HG02588 (cell line): ENCODE measurements at regions not wholly inside any gene's neighbourhood (a gene's known extent, or its start where the extent isn't known, plus 50 kb on each side); places are given as distances from the start of the nearest gene placed in this dataset.

Source experiments
- ATAC-seq: cut with Tn5 transposase; IDR thresholded peaks from one replicate; pipeline ENCODE4 v1.9.1; 2021; ENCODE audit warnings: mild to moderate bottlenecking, moderate library complexity; ENCODE audit not compliant: unreplicated experiment

DNA sequence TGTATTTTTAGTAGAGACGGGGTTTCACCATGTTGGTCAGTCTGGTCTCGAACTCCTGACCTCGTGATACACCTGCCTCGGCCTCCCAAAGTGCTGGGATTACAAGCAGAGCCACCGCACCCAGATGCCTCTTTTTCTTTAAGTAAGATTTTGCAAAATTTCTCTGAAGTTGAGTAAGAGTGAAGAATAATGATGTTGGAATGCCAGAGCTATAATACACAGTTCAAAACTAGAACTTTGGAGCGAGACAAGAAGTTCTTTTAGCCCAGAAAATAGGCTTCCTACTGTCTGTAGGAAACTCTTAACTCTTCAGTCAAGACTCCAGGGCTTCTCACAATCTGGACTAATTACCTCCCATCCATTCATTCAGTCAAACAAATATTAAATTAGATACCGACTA, 51.4 kb downstream of the MARCHF4 start:
- no peak for ATAC-seq

DNA sequence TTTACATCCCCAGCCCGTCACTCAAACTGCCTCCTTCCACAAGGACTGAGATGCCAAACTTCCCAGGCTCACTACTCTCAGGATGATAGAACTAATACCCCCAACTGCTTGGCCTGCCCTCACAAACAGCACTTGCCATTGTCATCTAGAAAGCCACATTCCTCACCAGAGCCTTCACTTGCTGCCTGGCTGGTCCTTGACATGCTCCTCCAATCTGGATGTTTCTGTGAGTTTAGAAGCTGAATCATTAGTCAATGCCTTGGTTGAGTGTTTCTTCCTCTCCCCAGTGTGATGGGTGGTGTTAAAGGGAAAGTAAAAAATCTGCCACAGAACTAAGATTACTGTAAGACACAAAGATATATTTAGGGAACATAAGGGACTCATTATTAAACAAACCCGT, 52.5 kb downstream of the MARCHF4 start:
- ATAC-seq = no peak

DNA sequence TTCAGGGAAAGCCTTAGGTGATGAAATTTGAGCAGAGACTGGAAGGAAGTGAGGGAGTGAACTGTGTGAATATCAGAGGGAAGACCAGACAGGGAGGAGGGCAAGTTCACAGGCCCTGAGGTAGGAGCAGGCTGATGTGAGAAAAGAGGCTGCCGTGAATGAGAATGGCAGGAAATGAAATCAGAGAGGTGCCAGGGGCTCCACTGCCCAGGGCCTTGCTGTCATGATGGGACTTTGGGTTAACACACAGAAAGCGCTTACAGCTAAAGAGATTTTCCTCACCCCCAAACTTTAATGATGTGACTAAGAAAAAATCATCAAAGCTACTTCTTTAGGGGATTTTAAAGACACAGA, 53.8 kb downstream of the MARCHF4 start:
- no peak for ATAC-seq

DNA sequence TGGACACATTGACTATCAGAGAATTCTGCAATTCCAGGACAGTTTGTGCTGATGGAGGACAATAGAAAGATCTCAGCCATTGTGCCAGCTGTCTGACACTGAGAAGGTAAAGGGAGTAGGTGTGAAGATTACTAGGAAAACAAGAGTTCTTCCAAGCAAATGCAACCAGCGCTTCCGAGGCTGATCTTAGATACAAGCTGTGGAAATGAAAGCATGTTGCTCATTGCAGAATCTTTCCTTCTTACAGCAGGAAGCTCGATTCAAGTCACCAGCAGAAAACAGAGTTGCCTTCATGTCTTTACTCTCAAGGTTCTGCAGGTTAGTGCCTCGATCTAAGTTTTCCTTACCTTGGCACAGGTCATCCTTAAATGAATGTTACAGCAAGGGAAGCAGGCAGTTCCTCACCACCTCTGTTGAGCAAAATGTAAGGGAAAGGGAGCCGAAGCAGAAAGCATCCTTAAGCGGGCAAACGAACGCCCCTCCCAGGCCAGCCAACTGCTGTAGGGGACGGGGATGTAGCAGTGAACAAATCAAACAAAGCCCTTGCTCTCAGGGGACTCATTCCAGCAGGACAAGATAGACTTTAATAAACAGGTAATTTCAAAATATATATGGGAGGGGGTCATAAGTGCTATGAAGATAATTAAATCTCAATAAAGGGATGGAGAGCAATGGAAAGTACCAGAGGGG, 54.3 kb downstream of the MARCHF4 start:
- no peak for ATAC-seq

DNA sequence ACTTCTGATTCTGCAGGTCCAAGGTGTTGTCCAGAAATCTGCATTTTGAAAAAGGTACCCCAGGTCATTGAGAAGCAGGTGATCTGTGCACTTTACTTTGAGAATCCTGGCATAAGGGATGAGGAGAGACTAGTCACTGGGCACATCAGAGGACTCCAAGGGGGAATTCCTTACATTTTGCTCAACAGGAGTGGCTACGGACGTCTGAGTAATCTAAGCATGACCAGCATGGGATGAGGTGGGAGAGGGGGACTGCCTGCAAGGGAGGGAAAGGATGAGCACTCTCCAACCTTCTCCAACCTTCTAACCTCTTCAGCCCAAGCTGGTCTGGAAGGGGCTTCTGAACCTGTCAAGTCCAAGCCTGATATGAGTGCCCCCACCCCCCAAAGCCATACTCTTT, 55.5 kb downstream of the MARCHF4 start:
- ATAC-seq = no peak

DNA sequence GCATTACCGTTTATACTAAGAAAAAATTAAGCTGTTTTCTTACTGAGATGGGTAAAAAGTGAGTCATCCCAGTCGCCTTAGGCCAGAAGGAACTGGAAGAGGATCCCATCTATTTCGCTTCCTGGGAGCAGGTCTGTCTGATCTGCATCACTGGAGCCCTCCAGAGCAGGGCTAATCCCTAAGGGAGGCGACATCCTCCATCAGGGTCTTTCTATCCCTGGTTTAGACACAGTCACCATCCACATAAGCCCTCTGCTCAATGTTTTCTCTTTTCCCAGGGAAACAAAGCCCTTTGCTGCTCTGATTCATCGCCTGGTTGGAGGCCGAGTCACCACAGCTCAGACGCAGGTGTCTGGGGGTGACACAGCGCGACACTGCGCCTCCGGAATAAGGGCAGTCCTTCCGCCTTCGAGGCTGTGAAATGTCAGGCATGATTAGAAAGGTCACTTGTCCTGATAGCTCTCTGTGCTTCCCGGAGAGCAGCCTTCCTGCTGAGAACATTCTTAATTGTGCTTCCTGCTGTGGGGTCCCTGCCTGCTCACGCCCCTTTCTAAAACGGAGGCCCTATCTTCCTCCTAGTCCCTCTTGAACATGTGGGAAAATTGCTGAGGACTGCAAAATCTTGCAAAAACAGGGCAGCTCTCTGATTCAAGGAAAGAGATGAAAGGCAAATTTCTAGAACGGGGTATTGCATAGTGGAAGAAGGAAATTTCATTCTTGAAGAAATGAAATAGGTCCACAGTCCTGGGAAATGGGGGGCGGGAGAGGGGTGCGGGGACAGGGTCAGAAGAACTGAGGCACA, 56.3 kb downstream of the MARCHF4 start:
- no peak for ATAC-seq

DNA sequence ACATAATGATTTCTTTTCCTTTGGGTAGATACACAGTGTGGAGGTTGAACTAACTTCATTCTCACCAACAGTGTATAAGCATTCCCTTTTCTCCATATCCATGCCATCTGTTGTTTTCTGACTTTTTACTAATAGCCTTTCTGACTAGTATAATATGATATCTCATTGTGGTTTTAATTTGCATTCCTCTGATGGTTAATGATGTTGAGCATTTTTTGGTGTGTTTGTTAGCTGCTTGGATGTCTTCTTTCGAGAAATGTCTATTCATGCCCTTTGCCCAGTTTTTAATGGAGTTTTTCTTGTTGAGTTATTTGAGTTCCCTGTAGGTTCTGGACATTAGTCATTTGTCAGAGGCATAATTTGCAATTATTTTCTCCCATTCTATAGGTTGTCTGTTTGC, 59.8 kb downstream of the MARCHF4 start:
- ATAC-seq = no peak

DNA sequence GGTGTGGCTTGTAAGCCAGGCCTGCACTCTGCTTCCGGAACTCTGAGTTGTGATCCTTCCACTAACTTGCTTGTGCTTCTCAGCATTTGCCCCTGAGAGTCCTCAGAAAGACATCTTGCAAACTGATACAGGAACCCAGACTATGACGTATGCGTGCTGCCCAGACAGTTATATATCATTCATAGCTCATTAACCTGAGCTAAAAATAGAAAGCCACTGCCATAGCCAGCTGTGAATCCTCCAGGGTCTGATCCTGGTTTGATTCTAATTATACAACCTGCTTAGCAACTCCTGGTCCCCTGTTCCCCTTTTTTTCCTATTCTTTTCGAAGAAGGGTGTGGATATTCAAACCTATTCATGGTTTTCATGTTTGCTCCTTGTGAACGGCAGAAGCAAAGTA, 63.7 kb downstream of the MARCHF4 start:
- no peak for ATAC-seq

DNA sequence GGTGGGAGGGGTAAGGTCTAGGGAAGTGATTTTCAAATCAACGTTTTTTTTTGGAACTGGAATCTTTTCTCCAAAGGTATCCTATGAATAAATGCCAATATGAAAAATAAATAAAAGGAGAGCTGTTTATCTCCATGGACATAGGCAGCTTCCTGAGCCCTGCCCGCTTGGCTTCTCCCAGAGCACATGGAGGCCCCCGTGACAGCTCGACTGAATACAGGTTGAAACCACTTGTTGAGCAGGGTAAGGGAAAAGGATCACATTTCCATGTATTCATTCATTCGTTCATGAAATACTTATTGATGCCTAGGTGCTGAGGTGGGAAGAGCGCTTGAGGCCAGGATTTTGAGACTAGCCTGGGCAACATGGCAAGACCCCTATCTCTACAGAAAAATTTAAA, 64.8 kb downstream of the MARCHF4 start:
- no peak for ATAC-seq

DNA sequence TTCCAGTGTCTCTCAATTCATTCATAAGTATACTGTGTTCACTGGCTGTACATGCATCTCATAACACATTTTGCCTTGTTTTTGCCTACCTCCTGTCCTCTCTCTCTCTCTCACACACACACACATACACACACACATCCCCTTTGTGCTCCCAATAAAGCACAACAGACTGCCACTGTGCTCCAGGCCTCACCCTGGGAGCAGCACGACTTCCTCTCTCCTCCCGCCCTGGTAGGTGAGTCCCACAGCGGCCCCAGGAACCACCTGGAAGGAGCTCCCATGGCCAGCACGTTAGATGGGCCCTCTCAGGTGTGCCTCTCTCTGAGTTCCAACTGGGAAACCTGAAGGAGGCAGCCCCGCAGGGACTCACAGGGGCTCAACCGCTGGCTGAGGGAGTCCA, 65.4 kb downstream of the MARCHF4 start:
- no peak for ATAC-seq

DNA sequence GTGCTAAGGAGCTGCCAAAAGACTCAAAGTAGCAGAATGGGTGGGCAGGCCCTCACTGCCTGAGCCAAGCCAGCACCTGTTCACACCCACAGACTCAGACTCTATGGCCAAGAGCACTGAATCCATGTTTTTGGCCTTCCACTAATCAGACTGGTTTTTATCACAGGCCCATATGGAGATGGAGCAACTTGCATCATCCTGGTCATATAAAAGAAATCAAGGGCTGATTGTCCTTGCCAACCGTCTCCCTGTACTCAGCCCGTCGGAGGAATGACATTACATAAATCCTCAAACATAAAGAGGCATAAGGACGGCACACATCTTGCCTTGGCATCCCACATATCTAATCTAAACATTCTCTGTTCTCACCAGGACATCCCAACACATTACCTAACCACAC, 66.7 kb downstream of the MARCHF4 start:
- ATAC-seq = no peak

DNA sequence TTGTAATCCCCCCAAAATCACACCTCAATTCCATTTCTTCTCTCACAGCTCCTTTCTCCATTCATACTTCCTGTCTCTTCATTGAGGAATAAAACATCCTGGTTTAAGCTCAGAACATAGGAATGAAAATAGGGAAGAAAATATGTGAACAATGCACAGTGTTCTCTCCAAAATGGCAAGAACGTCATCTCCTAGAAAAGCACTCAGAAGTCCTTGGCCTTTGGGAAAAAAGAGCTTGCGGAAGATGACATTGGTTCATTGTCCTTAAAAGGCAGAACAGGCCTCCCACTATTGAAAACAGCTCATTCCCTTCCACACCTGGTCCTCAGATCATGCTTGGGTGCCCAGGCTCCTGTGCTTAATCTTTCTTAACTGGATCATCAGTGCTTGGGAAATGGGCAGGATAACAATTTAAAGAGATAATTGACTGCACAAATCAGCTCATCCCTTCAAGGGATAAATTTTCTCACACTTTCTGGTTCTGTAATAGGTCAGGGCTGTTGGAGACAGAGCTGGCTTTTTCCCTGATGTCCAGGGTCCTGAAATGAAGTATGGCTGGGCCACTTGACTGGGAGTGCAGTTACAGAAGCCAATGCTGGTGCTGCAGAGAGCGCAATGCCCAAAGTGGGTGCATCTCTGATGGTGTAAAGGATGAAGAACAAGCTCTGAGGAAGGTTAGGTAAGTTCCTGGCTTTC, 69.2 kb downstream of the MARCHF4 start:
- ATAC-seq = no peak

DNA sequence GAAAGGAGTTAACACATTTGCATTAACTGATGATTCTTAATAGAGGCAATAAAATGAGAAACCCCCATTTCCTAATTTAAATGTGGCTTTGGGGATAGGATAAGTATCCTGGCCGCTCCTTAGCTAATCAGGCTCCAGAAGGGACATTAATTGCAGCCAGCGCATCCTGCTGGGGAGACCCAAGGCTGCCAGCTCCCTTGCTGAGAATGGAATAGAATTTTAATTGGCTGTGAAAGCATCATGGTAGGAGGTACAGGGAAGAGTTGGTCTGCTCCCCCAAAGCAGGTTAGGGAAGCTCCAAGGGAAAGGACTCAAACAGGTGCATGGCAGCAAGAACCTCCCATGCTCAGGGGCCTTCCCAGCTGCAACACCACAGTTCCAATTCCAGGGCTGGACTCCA, 71.4 kb downstream of the MARCHF4 start:
- no peak for ATAC-seq

DNA sequence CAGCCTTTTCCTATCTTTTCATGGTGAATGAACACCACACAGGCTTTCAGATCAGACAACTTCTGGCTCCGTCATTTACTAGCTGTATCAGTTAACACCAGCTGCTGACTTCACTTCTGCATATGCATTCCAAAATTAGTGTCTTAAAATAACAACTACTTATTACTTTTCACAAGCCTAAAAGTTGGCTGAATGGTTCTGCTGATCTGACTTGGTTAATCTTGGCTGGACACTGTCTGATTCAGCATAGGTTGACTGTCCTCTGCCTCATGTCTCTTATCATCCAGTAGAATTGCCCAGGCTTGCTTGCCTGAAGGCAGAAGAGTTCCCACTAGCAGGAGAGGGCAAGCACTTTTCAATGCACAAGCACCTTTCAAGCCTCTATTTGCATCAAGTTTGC, 72.7 kb downstream of the MARCHF4 start:
- ATAC-seq = no peak

DNA sequence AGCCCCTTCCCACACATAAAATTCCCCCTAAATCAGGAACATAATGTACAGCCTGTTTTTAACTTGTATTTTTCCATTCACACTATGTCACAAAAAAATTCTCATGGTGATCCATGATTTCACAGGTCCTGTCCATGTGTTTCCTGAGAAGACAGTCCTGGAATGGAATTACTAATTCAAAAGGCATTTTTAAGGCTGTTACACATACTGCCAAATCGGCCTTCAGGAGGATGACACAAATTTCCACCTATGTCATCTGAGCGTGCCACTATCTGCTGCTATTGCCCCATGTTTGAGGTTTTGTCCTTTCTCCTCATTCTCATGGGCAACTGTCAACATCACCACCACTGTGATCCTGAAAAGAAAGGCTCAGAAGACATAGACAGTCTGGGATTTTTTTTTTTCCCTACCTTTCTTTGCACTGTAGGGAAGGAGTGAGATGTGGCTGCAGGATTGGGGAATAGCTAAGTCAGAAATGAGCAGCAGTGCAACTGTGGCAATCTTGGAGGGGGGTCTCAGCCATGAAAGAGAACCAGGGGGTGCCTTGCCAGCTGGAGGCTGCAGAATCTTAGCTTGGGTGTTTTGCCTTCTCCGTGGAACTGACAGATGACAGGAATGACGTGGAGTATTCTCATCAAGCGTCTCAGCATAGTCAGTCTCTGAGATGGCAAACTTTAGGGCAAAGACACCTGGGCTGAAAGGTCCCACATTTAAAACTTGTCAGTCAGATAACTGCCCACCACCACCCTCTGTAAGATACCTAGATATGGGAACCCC, 73.4 kb downstream of the MARCHF4 start:
- no peak for ATAC-seq

DNA sequence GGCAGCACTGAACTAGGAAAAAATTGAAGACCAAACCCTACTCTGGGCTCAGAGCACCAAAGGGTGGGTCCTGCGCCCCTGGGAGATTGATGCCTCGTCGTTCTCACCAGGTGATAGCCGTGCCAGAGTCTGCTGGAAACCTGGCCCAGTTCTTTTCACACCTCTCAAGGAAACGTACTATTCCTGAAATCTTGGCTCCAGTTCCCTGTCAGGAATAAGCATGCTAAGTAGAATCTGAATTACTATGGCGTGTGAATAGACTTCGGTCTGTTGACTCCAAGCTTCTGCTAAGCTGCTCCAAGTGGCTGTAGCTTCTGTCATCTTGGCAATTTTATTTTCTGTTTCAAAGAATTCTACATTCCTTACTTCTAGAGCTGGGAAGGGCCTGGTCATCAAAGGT, 75.4 kb downstream of the MARCHF4 start:
- ATAC-seq = no peak

DNA sequence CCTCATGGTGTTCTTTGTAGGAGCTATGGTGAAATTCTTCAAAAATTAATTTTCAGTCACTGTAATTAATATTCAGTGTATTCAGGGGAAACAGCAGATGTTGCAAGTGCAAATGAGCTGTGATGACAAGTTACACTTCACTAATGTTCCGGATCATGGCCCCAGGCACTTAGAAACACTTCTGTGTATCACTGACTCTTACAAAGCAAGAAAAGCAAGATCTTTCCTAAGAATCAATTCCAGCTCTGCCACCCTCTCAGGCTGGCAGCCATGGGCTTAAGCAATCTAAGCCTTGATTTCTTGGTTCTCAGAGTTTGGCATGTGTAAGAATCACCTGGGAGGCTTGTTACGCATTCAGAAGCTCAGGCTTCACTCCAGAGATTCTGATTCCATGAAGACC, 78.0 kb downstream of the MARCHF4 start:
- no peak for ATAC-seq

DNA sequence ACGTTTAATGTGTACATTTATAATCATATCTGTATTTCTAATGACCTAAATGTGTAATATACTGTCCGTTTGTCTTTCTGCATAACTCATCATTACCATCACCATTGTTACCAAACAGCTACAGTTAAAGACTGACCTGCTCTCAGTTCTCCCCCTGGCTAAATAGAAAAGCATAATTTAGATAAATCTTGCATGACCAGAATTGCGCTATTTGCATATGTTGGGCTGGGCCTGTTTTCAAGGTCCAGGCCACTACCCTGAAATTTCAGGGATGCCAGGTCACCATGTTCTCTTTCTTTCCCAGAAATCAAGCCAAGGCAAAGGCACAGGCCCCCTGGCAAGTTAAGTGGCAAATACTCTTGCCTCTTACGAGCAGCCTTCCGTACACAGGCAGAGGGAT, 78.4 kb downstream of the MARCHF4 start:
- no peak for ATAC-seq

DNA sequence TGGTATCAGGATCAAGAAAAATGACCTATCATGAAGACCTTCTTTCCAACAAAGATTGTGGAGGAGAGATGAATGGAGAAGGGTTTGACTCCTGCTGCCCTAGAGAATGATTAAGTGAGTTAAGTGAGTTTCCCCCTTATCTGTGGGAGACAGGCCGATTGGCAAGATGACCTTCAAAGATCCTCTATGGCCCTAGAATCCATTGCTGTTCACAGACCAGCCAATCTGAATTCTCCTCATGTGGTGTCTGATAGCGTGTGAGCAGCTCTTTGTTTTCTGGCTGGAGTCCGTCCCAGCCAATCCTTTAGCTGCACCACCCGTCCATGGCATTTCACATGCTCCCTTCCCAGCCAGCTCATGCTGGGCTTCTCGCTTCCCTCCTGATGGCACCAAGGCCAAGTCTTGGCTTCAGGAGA, 79.4 kb downstream of the MARCHF4 start:
- no peak for ATAC-seq

DNA sequence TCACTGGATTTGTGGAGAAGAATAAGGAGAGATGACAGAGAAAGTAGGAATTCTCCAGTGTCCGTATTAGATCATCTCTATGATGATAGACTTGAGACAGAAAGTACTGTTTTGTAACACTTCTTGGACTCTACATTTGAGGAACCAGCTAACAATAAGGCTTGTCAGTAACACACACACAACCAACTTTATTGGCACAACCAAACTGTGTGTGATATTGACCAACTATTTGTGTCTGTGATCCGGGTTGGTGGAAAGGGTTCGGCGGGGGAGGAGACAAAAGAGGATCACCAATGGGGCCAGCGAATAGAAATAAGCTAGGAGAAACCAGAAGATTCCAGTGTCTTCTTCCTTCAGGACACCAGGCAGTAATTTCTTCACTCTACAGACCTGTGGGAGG, 79.8 kb downstream of the MARCHF4 start:
- ATAC-seq = no peak

DNA sequence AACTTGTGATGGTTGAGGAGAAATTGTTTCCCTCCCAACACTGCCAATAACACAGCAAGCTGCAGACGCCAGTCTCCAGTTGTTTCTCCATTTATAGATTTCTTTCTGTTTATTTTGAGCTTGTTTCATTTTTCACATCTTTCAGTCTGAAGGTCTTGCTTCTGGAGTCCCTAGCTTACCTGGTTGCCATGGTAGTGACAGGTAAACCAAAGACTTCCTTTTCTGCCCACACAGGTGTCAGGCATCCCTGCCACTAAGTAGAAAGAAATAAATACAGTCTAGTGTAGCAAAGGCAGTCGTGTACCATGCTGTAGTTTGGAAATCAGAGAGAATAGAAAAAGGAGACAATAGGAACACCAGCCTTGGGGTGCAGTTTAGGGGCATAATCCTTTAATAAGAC, 82.8 kb downstream of the MARCHF4 start:
- no peak for ATAC-seq
